SK-N-SH treated with all-trans-retinoic acid at 6 μM for 48 hours (cell line): ENCODE measurements at regions not wholly inside any gene's neighbourhood (a gene's known extent, or its start where the extent isn't known, plus 50 kb on each side); places are given as distances from the start of the nearest gene placed in this dataset.
"Not testable (repeated sequence)": the region's sequence is repeated elsewhere in the genome, so short reads cannot be mapped to it uniquely, and the experiment has no call there.

Experiments used
- ATAC-seq: fragments of 200-7000 bp; cut with Tn5 transposase; 3 replicates; pipeline ENCODE4 v1.9.1; 2020; ENCODE audit warnings: mild to moderate bottlenecking, moderate library complexity
- ARNTL ChIP-seq: fragments of 450-650 bp; formaldehyde crosslinking; IDR thresholded peaks from 2 replicates; pipeline ENCODE4 v1.5.0; 2020; ENCODE audit warnings: low read depth, mild to moderate bottlenecking, moderate library complexity, borderline replicate concordance
- CSDC2 ChIP-seq: fragments of 250-450 bp; sonication (Bioruptor Pico); IDR thresholded peaks from 2 replicates; pipeline ENCODE4 v1.5.0; 2020; ENCODE audit warnings: mild to moderate bottlenecking, moderate library complexity
- GLIS3 ChIP-seq: fragments of 250-450 bp; sonication (Bioruptor Pico); IDR thresholded peaks from 2 replicates; pipeline ENCODE4 v1.5.0; 2020; ENCODE audit warnings: mild to moderate bottlenecking, moderate library complexity
- ISL1 ChIP-seq: fragments of 250-450 bp; sonication (Bioruptor Pico); IDR thresholded peaks from 2 replicates; pipeline ENCODE4 v2.1.2; 2022; ENCODE audit warnings: mild to moderate bottlenecking, moderate library complexity
- OSR1 ChIP-seq: fragments of 250-450 bp; sonication (Bioruptor Pico); IDR thresholded peaks from 2 replicates; pipeline ENCODE4 v1.8.0; 2022; ENCODE audit warnings: moderate library complexity, mild to moderate bottlenecking, inconsistent platforms
- POU6F1 ChIP-seq: fragments of 250-450 bp; sonication (Bioruptor Pico); IDR thresholded peaks from 2 replicates; pipeline ENCODE4 v1.8.0; 2021; ENCODE audit warnings: low read depth, mild to moderate bottlenecking, moderate library complexity, borderline replicate concordance
- PPARA ChIP-seq: fragments of 250-450 bp; sonication (Bioruptor Pico); IDR thresholded peaks from 2 replicates; pipeline ENCODE4 v1.5.0; 2020; ENCODE audit warnings: mild to moderate bottlenecking, borderline replicate concordance
- SNAI2 ChIP-seq: fragments of 250-450 bp; sonication (Bioruptor Pico); IDR thresholded peaks from 2 replicates; pipeline ENCODE4 v1.5.0; 2020; ENCODE audit warnings: mild to moderate bottlenecking, moderate library complexity
- TCF4 ChIP-seq: fragments of 250-450 bp; sonication (Bioruptor Pico); IDR thresholded peaks from 2 replicates; pipeline ENCODE4 v1.8.0; 2021; ENCODE audit warnings: mild to moderate bottlenecking, moderate library complexity, borderline replicate concordance
- TOX ChIP-seq: fragments of 250-450 bp; sonication (Bioruptor Pico); IDR thresholded peaks from 2 replicates; pipeline ENCODE4 v1.8.0; 2021; ENCODE audit warnings: mild to moderate bottlenecking, moderate library complexity, borderline replicate concordance
- ZC3H10 ChIP-seq: fragments of 250-450 bp; sonication (Bioruptor Pico); IDR thresholded peaks from 2 replicates; pipeline ENCODE4 v1.5.1; 2021; ENCODE audit warnings: mild to moderate bottlenecking, moderate library complexity
- ZFP3 ChIP-seq: fragments of 250-450 bp; sonication (Bioruptor Pico); IDR thresholded peaks from 2 replicates; pipeline ENCODE4 v1.5.0; 2020; ENCODE audit warnings: mild to moderate bottlenecking, moderate library complexity
- ZFP30 ChIP-seq: fragments of 450-650 bp; formaldehyde crosslinking; IDR thresholded peaks from 2 replicates; pipeline ENCODE4 v1.5.0; 2022; ENCODE audit warnings: mild to moderate bottlenecking, moderate library complexity
- ZNF8 ChIP-seq: fragments of 450-650 bp; formaldehyde crosslinking; IDR thresholded peaks from 2 replicates; pipeline ENCODE4 v1.5.0; 2020; ENCODE audit warnings: mild to moderate bottlenecking, moderate library complexity
- TF ChIP-seq, protein P1 (sequence below): fragments of 250-450 bp; sonication (Bioruptor Pico); IDR thresholded peaks from 2 replicates; pipeline ENCODE4 v1.5.0; 2020; ENCODE audit warnings: mild to moderate bottlenecking, moderate library complexity
- TF ChIP-seq, protein P2 (sequence below): fragments of 250-450 bp; sonication (Bioruptor Pico); IDR thresholded peaks from 2 replicates; pipeline ENCODE4 v1.8.0; 2020; ENCODE audit warnings: mild to moderate bottlenecking, moderate library complexity, borderline replicate concordance

GRCh38 chr15:79572691-79573404 is 140.7 kb downstream of the MINAR1 start (continued):
- TF ChIP-seq TCF4 (CRISPR knock-in tag): no peak
- no peak for TF ChIP-seq PPARA
- TF ChIP-seq POU6F1 (CRISPR knock-in tag): no peak
- no peak for TF ChIP-seq CSDC2 (CRISPR knock-in tag)
- TF ChIP-seq ZNF8 (CRISPR knock-in tag): no peak
- no peak for TF ChIP-seq SNAI2 (CRISPR knock-in tag)
- no peak for TF ChIP-seq ZC3H10 (CRISPR knock-in tag)

GRCh38 chr15:79574431-79575273 is 142.5 kb downstream of the MINAR1 start:
- not testable (repeated sequence) for ATAC-seq

- no peak for ATAC-seq
- TF ChIP-seq POU6F1 (CRISPR knock-in tag): no peak
- TF ChIP-seq ARNTL (CRISPR knock-in tag): no peak
- TF ChIP-seq CSDC2 (CRISPR knock-in tag): no peak
- TF ChIP-seq, protein P1, sequence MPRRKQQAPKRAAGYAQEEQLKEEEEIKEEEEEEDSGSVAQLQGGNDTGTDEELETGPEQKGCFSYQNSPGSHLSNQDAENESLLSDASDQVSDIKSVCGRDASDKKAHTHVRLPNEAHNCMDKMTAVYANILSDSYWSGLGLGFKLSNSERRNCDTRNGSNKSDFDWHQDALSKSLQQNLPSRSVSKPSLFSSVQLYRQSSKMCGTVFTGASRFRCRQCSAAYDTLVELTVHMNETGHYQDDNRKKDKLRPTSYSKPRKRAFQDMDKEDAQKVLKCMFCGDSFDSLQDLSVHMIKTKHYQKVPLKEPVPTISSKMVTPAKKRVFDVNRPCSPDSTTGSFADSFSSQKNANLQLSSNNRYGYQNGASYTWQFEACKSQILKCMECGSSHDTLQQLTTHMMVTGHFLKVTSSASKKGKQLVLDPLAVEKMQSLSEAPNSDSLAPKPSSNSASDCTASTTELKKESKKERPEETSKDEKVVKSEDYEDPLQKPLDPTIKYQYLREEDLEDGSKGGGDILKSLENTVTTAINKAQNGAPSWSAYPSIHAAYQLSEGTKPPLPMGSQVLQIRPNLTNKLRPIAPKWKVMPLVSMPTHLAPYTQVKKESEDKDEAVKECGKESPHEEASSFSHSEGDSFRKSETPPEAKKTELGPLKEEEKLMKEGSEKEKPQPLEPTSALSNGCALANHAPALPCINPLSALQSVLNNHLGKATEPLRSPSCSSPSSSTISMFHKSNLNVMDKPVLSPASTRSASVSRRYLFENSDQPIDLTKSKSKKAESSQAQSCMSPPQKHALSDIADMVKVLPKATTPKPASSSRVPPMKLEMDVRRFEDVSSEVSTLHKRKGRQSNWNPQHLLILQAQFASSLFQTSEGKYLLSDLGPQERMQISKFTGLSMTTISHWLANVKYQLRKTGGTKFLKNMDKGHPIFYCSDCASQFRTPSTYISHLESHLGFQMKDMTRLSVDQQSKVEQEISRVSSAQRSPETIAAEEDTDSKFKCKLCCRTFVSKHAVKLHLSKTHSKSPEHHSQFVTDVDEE (CRISPR knock-in tag): no peak
- TF ChIP-seq SNAI2 (CRISPR knock-in tag): no peak
- TF ChIP-seq TOX (CRISPR knock-in tag): no peak
These were observed 150.5 kb downstream of the MINAR1 start for GRCh38 chr15:79582650-79583049.

- no peak for ATAC-seq
- TF ChIP-seq OSR1 (CRISPR knock-in tag): no peak
These were observed 160.0 kb downstream of the MINAR1 start for GRCh38 chr15:79592126-79592525.

DNA sequence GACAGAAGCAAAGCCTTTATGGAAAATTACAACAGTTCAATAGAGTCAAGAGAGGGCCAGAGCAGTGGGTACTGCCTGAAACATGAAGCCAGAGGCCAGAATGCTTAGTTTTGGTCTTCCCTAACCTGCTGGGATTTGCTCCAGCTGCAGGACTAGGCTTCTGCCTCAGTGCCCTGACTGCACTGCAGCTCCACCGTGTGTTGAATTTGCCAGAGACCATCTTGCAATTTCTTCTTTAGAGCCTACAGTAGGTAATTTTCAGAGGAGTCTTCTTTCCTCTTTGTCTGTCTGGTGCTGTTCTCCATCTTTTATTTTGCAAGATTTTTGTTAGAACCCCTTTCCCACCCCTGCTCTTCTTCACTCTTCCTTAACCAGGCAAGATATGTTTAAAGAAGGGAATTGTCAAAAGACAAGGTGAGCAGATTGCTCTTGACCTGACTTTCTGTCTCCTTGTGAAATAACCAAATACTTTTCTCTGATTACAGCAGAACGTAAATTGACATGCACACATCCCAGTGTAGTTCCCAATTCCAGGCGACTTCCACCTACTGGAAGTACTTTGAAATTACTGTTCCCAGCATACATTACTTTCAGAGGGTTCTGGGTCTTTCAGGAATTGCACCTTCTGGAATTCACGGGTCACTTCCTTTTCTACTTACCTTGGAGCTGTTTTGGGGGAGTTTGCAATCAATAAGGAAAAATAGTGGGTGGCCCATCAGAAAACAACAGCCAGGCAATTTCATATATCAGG is 161.2 kb downstream of the MINAR1 start:
- TF ChIP-seq PPARA (no peak), ZFP30 (CRISPR knock-in tag) (no peak), ZFP3 (CRISPR knock-in tag) (no peak), ZNF8 (CRISPR knock-in tag) (no peak)
- TF ChIP-seq, all 23 proteins: peak for 0
- ATAC-seq: peak; percentile 47; the same call in 1 of the 3 replicates

DNA sequence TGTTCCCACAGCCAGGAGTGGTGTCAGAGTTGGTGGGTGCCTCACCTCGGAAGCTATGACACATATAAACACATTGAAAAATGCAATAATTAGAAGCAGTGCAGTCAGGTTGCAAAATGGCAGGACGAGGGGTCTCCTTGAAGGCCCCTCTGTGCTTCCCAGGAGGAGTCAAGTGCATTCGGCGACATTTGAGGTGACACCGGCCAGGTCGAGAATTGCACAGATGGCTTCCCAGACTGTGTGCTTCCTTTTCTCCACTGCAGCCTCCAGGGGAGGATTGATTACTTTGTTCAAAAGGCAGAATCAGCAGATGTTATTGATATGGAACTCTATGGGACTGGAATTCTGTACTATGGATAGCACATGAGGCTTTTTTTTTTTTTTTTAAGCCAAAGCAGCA is 163.2 kb downstream of the MINAR1 start:
- no peak for TF ChIP-seq GLIS3
- TF ChIP-seq, protein P2, sequence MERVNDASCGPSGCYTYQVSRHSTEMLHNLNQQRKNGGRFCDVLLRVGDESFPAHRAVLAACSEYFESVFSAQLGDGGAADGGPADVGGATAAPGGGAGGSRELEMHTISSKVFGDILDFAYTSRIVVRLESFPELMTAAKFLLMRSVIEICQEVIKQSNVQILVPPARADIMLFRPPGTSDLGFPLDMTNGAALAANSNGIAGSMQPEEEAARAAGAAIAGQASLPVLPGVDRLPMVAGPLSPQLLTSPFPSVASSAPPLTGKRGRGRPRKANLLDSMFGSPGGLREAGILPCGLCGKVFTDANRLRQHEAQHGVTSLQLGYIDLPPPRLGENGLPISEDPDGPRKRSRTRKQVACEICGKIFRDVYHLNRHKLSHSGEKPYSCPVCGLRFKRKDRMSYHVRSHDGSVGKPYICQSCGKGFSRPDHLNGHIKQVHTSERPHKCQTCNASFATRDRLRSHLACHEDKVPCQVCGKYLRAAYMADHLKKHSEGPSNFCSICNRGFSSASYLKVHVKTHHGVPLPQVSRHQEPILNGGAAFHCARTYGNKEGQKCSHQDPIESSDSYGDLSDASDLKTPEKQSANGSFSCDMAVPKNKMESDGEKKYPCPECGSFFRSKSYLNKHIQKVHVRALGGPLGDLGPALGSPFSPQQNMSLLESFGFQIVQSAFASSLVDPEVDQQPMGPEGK (CRISPR knock-in tag): no peak
- no peak for TF ChIP-seq TCF4 (CRISPR knock-in tag)
- TF ChIP-seq TOX (CRISPR knock-in tag): no peak
- no peak for TF ChIP-seq PPARA
- TF ChIP-seq ZFP3 (CRISPR knock-in tag): no peak
- TF ChIP-seq ISL1 (CRISPR knock-in tag): no peak
- no peak for ATAC-seq
